ENCODE measurements at regions not wholly inside any gene's neighbourhood (a gene's known extent, or its start where the extent isn't known, plus 50 kb on each side); places are given as distances from the start of the nearest gene placed in this dataset.

DNA sequence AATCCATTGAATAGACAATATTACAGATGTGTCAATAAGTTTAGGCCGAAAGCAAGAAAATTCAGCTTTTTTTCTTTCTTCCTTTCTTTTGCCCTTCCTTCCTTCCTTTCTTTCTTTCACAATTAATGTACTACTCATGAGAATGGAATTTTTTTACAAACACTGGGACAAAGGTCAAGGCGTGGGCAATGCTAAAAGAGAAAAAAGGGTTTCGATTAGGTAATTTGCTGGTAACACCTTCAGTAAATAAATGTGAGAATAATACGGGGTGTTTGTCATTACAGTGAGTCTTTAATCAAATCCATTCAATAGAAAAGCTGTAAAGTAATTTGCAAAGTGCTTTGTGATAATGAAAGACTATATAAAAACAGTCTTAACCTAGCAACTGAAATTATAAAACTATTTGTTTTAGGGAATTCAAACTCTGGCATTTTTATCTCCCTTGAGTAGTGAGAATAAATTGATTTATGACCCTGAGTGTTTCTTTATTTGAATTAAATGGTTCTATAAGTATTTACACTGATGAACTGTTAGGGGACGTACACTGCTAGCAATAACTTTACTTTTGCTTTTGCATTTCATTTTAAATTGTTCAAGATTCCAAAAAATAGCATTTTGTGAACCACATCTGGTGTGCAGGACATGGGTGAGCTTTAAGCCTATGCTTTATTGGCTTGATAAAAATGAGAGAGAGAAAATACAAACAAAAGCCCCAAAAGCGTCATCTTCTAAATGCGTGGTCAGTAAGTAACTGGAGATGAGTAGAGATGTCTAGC lies 104.2 kb upstream of the THRB start:
- DNase-seq = no peak

DNA sequence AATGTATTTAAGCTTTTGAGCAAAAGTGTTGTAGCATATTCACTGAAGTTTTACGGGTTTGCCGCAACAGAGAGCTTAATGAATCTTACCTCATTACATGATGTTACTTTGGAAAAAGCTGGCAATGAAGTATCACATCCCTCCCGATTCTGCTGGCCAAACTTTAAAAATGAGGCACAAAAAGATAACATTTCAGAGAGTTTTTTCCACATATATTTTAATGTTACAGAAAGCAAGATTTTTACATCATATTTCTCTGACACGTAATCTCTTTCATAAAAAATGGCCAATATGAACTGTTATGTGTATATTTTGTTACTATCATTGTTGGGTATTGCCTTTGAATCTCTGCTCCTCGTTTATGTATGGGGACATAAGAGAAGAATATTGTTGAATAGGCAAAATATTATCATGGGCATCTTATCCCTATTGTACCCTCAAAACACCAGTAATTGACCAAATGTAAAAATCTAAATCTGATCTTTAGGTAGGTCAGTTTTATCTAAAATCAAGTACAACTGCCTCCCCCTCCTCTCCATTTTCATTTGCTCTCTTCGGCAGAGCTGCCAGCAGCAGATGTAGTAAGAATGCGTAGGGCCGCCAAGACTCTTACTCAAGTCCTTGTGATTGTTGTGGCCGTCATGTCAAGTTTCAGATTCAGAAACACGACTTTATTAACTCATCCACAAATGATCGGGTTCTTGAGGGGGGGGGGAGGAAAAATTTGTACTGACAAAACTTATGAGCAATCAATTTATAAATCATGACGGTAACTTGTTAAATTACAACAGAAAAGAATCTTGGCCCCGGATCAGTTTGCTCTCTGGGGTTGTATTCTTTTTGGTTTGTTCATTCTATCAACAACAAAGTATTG lies 106.7 kb upstream of the THRB start:
- no peak for DNase-seq

DNA sequence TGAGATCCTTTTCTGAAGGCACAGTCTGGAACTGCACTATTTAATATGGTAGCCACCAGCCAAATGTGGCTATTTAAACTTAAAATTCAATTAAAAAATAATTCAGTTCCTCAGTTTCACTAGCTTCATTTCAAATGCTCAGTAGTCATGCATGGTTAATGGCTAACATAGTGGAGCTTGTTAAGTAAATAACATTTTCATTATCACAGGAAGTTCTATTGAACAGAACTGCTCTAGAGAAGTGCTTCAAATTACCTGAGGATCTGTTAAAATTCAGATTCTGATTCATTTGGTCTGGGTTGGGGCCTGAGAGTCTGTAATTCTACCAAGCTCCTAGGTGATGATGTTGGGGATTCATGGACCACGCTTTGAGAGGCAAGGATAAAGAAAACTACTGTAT lies 109.6 kb upstream of the THRB start:
- no peak for DNase-seq

DNA sequence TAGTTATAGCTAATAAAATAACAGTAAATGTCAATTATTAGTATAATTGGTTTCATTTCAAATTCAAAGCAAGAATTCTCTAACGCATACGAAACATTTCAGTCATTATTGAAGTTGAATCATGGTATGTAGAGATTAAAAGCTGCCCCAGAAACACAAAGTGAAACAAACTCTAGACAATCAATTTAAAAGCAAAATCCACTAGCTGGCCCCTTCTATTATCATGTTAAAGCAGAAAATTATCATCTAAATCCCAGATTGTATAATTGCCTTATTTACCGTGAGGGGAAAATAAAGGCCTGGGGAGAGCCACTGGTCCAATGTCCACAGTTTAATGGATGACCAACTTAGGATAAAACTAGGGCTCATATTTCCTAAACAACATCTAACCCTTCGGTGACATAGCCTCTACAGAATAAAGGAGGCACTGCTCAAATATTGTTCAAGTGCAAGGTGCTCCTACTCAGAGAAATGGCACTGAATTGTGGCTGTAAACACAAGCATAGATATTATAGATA lies 110.9 kb upstream of the THRB start:
- no peak for DNase-seq

DNA sequence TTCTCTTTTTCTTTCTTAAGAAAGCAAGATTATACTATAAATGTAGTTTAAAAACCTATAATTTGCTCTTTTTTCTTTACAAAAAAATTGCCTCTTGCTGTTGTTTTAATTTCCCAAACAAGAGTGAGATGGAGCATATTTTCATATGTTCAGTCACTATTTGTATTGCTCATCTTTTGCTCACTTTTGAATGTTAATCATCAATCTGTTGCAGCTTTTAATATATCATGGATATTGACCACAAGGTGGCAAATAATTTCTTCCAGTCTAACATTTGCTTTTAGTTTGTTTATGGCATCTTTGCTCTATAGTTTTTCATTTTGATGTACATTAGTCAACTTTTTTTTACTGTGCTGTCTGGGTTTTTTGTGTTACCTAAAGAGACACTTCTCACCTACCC lies 112.6 kb upstream of the THRB start:
- DNase-seq = no peak

DNA sequence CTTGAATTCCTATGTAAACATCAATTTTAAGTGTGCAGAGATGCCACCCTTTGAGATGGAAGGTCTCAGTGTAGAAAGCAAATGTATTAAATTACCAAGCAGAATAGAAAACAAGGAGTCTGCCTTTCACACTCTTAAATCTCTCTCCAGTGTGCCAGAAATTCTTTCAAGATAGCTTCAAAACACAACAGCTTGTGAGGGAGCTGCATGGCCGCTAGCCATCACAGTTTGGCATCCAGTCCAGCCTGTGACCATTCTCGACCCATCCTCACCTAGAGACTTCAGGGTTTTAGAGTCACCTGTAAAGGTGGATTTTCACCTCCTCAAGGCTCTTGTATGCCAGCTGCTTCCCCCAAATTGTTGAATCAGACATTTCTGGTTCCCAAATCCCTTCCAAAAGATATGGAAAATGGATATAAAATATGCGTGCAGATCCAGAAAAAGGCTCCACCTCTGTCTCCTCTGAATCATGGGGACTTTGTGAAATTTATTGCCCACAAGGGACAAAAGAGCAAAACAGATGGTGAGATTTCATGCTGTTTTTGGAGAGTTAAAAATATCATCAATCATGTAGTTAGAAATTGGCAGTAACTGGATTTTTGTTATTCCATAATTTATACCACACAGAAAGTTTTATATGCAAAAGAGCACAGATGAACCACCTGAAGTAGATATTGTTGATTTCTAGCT lies 114.2 kb upstream of the THRB start:
- no peak for DNase-seq

DNA sequence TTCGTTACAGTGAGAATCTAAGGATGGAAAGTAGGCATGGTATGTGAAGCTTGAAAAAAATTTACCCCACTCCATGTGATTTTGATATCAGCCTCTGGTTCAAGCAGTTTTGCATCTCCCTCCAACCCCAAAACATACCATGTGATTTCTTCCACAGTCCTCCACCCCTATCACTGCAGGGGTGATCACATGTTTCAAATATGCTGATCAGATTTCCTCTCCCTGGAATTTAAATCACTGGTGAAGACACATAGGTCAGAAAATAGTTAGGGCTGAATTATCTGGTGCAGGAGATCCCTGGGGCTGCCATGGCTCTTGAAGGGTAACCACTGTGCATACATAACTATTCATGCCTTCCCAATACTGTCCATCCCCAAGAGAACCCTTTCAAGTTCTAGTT lies 119.7 kb upstream of the THRB start:
- no peak for DNase-seq

DNA sequence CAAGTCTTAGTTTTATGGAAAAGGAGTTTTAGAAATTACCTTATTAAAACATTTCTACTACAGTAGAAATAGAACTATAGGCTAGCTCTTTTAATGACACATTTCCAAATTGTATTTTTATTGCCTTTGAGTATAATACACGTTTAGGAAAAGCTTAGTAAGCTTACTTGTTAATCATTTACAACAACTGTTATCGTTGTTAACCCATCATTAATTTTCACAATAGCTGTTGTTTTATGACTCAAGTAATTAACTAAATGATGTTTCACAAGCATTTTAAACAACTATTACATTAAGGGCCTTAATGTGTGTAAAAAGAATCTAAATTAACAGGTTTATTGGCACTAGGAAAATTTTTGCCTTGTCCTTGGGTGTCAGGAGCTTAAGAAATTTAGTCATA lies 120.5 kb upstream of the THRB start:
- DNase-seq = no peak

DNA sequence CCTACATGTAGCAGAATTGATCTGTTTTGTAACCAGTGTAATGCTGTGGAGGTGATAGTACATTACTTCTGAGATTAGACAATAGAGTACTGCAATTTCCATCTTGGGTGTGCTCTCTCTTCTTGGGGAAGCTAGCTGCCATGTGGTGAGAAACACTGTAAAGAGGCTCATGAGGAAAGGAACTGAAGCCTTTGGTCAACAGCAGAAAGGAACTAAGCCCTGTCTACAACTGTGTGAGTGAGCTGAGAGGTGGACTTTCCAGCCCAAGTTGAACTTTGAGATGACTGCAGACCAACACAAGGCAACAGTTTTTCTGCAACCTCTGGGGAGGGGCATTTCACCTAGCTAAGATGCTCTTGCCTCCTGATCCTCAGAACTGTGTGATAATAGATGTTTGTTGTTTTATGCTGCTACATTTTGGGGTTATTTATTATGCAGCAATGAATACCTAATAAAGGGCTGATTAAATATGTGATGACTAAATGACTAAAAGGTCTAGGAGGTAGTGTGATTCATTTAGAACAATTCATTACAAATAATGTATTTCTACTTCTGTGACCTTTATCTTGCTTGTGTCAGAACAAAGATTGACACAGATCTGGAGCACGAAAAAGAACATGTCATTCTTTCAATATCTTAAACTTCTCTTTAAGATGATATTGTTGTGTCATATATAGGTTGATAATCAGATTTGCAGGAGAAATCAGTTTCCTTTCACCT lies 121.6 kb upstream of the THRB start:
- no peak for DNase-seq

DNA sequence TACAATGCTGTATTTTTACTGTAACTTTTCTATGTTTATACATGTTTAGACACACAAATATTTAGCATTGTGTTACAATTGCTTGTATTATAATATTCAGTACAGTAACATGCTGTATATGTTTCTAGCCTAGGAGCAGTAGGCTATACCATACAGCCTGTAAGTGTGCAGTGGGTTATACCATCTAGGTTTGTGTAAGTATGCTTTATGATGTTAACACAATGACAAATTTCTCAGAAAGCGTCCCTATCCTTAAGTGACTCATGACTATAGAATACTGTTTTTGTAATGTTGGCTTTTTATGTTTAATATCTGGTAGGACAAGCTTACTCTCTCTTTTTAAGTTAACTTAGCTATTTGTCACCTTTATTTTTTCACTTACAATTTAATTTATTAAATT lies 127.5 kb upstream of the THRB start:
- DNase-seq = no peak

DNA sequence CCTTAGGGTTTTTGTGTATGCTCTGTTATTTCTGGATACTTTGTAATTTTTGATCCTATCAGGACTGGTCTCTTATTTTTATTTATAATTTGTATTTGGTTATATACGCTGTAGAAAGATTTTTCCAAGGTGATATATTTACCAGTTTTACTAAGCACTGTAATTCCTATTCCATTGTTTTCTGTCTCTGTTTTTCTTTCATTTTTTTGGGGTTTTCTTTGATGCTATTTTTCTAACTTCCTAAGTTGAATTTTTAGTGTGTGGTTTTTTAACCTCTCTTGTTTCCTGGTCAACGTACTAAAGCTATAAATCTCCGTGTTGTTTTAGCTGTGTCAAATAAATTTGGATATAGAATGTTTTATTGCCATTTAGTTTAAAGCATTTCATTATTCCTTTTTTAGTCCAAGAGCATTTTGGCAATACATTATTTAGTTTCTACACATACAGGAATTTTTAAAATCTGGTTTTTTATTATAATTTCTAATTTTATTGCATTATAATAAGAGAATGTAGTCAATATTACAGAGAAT lies 128.1 kb upstream of the THRB start:
- no peak for DNase-seq

DNA sequence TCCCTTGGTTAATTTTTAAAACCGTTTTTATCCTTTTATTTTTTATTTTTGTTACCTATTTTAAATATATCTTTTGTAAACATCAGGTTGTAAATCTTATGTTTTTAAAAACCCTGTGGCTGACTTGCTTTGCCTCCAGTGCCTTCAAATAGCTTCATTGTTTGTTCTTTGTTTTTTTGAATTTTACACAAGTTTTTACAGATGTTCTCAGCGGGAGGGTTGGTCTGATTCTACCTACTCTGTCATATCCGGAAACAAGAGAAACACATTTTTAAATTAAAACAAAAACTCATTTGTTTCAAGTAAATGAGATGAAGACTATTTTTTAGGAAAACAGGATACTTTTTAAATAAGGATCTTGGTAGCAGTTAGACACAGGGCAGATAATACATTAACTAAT lies 129.0 kb upstream of the THRB start:
- no peak for DNase-seq

DNA sequence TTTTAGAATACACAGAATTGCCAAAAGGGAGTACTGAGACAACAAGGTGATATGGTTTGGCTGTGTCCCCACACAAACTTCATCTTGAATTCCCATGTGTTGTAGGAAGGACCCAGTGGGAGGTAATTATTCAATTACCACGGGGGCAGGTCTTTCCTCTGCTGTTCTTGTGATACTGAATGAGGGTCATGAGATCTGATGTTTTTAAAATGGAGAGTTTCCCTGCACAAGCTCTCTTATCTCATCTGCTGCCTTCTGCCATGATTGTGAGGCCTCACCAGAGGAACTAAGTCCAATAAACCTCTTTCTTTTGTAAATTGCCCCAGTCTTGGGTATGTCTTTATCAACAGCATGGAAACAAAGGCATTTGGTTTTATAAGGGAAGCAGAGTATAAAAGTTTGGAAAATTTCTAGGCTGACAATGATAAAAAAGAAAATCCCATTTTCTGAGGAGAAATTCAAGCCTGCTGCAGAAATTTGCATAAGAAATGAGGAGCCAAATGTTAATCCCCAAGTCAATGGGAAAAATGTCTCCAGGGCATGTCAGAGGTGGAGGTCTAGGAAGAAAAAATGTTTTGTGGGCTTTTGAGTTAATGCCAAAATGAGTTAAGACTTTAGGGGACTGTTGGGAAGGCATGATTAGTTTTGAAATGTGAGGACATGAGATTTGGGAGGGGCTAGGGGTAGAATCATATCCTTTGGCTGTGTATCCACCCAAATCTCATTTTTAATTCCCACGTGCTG lies 130.5 kb upstream of the THRB start:
- DNase-seq = no peak

DNA sequence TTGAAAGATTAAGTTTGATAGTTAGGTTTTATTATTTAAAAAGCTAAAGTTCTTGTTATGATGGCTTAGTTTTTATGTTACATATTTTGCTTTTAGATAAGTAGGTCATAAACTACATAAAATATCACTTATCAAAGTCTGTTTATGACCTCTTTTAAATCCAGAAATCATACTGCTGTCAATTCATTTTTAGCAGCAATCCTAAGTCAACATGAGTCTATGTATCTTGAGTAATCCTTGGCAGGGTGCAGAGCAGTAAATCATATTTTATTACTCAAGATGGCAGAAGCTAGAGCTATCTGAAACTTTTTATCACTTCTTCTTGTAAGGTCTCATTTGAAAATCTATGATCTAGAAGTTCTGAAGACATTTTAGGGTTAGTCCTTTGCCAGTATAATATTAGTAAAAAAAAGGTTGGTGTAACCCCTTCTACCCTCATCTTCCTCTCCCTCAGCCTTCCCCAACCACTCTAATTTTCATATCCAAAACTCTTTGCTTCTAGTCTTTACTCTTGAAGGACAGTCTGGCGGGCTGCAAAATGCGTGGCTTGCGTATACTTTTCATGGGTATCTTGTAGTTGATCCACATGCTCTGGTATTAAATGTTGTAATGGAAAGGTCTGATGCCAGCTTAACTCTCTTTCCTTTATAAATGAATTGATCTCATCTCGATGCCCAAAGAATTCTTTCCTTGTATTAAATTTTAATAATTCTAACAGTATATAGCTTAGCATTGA lies 134.0 kb upstream of the THRB start:
- DNase-seq = no peak

DNA sequence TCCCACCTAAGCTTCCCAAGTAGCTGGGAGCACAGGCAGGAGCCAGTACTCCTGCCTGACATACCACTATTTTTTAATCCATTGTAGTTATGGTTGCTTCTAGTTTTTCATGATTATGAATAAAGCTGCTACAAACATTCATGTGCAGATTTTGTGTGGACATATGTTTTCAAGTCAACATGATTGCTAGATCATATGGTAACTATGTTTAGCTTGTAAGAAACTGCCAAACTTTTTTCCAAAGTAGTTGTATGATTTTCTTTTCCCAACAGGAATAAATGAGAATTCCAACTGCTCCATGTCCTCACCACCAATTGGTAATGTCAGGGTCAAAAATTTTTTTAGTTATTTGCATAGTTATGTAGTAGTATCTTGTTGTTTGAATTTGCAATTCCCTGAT lies 136.8 kb upstream of the THRB start:
- DNase-seq = no peak

DNA sequence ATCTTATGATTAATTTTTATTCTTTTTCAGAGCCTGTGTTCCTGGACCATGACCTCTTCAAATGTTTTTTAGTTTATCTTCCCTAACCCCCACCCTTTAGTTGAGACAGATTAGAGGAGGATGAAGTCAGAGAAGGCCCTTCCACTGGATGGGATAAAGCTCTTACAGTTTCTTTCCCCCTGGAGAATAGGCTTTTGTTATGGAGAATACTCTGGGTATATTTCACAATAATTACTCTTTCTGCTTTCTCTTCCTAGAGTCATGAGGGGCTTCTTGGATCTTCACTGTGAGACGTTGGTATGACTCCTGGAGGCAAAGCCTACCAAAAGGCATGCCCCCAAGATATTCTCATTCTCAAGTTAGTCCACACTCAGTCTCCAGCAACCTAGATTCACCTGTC lies 144.4 kb upstream of the THRB start:
- no peak for DNase-seq

DNA sequence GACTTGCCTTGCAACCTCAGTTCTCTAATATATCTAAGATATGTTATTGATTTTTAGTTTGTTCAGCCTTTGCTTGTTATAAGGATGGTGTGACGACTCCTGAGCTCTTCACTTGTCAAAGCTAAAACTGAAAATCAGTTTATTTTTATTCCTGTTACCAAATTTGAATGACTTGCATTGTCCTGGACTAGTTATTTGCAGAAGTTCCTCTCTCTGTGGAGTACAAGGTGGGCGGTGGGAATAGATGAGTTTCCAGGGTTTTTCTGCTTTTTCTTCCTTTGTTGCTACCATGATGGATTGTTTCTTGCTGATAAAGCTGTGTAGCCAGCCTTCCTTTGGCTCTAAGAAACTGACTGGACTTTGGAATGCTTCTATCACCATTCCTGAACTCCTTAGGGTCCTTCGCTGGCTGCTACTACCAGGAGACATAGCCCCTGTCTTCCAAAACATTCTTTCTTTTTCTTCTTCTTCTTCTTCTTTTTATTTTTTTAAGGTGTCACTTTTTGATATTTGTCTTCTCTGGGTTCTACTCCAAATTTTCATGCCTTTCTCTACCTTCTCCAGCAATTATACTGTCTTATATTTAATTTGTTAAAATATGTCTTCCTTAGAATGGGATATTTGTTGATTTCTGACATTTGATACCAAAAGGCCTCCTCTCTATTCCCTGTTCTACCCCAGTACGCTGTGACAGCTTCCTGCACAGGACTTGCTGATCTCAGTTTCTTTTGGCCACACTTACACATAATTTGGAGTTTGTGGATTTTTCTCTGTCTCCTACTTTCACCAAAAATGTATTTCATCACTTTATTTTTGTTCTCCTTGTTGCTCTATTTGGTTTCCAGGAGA lies 145.1 kb upstream of the THRB start:
- no peak for DNase-seq

DNA sequence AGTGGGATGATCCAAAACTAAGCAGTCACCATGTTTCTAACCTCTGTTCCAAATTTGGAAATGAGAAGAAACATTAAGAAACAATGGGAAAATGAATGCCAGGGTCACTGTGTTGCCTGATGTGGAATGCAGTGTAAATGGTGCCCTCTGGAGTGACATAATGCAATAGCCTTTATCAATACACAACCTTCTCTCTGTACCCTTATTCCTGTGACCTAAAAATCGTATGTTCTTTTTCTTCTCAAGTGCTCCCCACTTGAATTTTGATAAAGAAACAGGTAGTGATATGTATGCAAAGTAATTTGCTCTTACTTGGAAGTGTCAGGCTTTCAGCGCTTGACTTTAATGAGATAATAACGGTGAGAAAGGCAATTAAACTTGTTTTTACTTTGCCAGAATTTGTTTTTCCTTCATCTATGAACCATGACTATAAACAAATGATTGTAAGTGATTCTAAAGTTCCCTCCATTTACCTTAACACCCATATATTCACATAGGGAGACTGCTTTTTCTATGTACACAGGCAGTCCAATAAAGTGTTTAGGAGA lies 145.8 kb upstream of the THRB start:
- no peak for DNase-seq

DNA sequence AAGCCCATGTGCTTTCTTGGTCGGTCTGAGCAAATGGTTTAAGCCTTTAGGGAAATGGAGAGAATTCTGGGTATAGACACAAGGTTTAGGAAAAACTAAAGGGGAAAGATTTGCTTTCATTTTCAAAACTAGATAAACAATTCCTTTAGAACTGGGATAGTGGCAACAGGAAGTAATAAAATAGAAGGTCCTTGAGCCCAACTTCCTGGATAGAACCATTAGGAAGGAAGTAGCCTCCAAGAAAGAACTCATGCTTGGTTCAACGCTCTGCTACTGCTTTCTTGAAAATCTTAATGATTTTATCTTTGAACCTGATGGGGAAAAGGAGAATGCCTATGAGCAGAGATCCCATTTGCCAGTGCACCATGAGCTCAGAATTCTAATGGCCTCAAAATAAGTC lies 147.0 kb upstream of the THRB start:
- no peak for DNase-seq

DNA sequence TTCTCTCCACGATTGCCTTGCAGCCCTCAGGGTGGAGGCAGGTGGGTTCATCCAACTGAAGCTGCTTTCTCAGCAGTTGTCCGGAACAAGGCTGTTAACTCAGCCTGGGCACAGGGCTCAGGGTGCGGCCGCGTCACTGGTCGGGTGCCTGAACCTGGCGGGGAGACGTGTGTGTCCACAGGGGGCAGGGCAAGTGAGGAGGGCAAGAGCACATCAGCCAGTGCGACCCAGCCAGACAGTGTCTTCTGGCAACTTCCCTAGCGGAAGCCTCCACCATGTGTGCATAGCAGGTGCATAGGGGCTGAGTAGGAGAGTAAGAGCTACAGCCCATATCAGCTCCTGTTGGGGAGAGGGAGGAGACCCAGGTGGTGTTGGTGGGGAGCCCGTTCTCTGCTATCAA lies 150.4 kb upstream of the THRB start:
- no peak for DNase-seq
